Left forelimb (tissue), 1 donor: ENCODE measurements at regions not wholly inside any gene's neighbourhood (a gene's known extent, or its start where the extent isn't known, plus 50 kb on each side); places are given as distances from the start of the nearest gene placed in this dataset.
"Not testable (repeated sequence)": the region's sequence is repeated elsewhere in the genome, so short reads cannot be mapped to it uniquely, and the experiment has no call there.

Source experiments
- DNase-seq: peaks from one replicate; pipeline ENCODE4 v3.0.0-alpha.2; 2018; ENCODE audit warnings: low spot score

DNA sequence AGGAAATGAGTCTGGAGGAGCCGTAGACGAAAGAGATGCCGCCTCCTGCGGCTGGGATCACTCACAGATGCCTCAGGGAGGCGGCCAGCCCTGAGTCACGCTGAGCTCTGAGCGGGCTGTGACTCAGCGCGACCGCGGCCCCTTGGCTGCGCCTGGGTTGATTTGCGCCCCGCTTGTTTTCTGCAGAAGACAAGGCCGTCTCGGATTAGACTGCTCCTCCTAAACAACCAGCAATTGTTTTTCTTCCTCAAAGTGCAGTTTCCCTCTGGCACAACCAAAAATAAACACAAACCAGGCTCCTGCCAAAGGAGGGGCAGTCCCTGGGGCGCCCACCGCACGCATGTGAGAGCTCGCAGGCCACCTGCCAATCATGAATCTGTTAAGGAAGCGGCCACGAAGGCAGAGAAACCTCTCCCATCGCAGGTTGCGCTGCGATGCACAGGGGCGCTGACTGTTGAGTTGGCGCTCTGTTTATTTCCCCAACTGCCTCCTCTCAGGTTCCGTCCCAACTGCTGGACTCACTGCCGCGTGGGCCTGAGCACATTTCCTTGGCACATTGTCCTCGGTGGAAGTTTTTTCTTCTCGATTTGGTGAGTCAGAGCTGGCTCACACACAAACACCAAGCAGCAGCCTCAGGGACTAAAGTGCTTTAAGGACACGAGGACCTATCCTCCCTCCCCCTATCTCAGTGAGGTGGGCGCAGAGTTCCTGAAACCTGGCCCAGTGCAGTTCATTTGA is 85.2 kb upstream of the NDUFV2 start:
- DNase-seq, result no peak

DNA sequence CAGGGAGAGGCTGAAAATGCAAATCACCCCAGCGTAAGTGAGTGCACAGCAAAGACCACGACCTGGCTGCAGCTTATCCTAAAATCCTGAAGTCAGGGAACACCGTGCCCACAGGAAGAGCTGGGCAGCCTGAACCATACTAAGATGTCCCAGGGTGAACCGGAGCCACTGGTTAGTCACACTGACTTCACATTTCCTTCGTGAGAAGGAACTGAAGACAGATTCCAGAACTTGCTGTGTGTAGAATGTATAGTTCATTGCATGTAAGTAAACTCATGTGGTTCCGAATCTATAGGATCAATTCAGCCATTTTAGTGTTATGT is 84.6 kb upstream of the NDUFV2 start:
- no peak for DNase-seq

DNA sequence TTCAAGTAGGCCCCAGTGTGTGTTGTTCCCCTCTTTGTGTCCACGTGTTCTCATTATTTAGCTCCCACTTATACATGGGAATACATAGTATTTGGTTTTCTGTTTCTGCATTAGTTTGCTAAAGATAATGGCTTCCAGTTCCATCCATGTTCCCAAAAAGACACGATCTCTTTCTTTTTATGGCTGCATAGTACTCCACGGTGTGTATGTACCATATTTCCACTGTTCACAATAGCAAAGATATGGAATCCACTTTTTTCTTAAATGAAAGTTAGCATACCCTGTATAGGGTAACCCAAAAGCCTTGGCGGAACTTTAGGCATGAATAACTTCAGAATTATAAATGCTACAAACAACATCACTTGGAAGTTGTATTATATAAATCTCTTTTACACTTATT is 83.4 kb upstream of the NDUFV2 start:
- DNase-seq, result no peak

DNA sequence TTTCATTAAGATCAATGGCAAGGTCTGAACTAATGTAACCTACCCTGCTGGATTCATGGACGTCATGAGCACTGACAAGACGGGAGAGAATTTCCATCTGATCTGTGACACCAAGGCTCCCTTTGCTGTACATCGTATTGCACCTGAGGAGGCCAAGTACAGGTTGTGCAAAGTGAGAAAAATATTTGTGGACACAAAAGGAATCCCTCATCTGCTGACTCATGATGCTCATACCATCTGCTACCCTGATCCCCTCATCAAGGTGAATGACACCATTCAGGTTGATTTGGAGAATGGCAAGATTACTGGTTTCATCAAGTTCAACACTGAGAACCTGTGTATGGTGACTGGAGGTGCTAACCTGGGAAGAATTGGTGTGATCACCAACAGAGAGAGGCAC is 82.3 kb upstream of the NDUFV2 start:
- no peak for DNase-seq

DNA sequence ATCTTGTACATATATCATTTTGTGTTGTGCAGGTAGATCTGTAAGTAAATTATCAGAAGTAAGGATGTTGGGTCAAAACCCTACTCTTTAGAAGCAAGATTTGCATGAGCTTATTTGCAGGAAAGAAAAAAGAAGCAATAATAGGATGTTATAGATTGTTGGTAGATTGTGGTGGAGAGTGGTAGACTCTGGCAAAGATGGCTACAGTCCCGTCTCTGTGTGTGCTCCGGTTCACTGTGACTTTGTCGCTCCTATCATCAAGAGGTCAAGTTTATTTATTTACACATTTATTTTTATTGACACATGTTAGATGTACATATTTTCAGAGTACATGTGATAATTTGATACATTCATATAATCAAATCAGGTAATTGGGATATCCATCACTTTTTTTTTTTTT is 81.0 kb upstream of the NDUFV2 start:
- DNase-seq, result no peak

DNA sequence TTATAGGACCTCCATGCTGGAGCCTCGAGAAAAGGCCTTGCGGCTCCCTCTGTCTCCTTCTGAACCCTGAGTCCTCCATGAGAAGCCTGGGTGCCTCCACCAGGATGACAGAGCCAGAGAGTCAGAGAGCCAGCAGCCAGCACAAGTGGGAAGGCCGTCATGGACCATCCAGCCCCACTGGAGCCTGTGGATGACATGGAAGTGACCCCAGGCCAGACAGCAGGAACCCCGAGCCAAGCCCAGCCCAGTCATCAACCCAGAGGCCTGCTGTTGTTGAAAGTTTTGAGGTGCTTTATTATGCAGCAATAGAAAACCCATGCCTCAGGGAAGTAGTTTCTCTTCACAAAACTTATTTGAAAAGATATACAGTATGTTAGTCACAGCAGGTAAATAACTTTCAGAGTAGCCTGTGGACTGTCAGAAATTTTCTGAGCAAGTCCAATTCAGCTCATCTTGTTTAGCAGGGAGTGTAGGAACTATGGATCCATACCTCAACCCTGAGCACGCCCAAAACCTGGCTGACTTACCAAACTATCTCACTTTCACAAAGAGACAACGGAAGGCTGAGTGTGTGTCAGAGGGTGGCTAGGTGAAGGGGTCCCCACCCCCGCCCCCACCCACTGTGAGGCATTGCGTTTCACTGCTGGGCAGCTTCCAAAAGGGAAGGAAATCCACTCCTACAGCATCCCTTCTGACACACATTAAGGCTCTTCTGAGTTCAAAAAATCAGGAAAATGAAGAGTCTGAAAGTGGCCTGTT is 79.9 kb upstream of the NDUFV2 start:
- no peak for DNase-seq

DNA sequence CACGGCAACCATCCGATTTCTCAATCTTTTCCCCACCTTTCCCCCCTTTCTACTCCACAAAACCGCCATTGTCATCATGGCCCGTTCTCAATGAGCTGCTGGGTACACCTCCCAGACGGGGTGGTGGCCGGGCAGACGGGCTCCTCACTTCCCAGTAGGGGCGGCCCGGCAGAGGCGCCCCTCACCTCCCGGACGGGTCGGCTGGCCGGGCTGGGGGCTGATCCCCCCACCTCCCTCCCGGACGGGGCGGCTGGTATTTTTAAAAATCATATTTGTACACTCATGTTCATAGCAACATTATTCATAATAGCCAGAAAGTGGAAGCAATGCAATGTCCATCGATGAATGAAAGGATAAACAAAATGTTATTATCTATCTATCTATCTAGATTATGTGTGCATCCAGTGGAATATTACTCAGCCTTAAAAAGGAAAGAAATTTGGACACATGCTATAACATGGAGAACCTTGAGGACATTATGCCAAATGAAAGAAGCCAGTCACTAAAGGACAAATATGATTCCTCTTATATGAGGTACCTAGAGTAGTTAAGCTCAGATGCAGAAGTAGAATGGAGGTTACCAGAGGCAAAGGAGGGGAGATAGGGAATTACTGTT is 78.4 kb upstream of the NDUFV2 start:
- DNase-seq, result not testable (repeated sequence)

DNA sequence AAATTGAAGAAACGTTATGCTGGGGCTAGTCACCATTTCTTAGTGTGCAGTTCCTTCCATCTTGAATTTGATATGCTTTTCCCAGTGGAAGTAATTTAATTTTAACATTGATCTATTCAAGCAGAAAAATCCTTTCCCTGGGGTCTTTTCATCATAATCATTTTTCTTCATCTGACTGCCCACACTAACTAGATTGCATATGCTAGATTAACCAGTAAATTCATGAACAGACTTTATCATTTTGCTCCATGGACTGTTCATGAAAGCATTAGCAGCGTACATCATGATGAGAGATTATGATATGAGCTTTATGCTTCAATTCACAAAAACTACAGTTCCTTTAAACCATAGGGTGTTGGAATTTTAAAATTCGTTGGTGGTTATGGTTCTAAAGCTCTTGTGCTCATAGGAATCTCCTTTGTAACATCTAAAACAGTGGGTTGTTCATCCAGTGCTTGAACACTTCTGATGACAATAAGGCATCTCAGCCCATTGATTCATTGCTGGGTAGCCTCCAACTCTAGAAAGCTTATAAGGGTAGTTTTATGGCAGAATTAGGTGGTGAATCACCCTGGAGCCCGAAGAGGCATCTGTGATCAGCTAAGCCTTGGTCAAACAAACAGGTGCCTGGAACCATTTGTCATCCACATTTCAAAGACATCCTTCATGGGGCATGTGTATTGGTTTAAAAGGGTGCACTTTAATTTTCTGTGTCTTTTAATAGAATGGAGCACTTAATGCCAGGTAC is 77.2 kb upstream of the NDUFV2 start:
- no peak for DNase-seq

DNA sequence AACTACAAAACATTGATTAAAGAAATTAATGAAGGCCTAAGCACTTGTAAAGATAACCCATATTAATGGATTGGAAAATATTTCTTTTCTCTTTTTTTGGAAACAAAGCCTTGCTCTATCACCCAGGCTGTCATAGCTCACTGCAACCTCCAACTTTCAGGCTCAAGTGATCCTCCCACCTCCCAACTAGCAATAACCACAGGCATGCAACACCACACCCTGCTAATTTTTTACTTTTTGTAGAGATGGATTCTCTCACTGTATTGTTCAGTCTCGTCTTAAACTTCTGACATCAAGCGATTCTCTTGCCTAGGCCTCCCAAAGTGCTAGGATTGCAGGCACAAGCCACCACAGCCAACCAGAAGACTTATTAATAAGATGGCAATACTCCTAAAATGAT is 73.4 kb upstream of the NDUFV2 start:
- no peak for DNase-seq

DNA sequence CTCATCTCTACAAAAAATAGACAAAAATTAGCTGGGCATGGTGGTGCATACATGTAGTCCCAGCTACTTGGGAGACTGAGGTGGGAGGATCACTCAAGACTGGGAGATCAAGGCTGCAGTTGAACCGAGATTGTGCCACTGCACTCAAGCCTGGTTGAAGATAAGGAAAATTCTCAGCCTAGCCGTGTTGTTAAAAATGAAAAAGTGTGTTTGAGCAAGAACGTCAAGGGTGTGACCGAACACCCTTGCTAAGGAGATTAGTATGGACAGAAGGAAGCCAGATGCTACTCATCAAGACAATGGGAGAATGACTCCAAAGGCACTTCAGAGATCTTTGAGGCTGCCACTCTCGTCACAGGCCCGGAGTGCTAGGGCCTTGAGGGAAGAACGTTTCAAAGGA is 70.0 kb upstream of the NDUFV2 start:
- DNase-seq, result no peak

DNA sequence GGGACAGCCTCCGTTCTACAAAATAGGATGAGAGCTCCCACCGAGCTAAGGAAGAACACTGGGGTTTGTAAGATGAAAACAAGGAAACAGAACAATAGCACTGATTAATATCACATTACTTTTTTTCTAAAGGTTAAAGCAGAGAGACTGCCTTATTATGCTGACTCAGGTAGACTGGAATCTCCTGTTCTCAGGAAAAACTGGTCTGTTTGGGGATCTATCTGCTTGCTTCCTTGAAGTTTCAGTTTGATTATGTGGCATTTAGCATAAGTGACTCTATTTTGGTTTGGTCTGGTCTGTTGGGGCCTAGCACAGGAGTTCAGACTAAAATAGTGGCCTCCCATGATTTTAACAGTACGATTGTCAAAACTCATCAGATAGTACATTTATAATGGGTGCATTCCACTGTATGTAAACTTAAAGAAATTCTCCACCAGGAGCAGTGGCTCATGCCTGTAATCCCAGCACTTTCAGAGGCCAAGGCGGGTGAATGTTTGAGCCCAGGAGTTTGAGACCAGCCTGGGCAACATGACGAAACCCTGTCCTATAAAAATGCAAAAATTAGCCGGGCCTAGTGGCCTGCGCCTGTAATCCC is 64.1 kb upstream of the NDUFV2 start:
- no peak for DNase-seq

DNA sequence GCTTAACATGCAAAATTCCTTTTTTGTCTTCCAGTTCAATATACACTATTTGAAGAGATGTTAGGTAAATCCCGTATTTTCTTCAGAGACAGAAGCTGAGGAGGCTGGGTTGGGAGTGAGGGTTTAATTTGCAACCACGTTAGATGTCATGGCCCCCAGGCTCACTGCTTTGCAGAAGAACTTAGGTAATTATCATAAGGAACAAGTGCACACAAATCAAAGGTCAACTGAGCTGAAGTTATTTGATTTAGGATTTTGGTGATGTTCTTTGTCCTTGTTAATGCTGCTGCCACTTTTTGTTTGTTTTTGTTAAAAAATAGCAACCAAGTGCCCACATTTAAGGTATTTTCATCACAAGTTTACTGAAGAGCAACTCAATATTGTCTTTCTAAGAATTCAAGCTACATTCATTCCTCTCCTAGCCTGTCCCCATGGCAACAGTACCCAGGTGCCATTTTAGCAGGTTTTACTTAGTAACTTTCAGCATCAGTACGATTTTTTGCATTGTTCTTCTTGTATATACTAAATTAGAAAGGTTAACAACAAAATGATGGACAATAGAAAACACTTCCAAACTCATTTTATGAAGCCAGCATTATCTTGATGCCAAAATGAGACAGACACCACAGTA is 62.9 kb upstream of the NDUFV2 start:
- no peak for DNase-seq

DNA sequence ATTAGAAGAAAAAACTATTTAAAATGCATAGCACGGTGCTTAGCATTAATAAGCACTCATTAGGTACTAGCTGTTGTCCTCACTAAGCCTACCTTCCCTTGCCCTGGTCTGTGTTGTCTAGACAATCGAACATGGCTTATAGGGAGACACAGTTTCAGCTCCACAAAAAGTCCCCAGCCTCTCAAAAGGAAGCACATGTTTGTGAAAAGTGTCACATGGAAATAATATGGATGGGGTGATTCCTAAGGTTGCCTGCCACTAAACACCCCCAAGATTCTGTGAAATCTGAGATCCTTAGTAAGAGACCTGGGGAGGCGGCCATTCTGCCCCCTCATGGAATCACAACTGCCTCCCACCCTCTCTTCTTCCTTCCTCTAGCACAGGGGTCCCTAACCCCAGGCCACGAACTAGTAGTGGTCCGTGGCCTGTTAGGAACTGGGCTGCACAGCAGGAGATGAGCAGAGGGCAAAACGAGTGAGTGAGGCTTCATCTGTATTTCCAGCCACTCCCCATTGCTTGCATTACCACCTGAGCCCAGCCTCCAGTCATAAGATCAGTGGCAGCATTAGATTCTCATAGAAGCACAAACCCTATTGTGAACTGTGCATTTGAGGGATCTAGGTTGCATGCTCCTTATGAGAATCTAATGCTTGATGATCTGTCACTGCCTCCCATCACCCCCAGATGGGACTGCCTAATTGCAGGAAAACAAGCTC is 59.6 kb upstream of the NDUFV2 start:
- DNase-seq, result no peak

DNA sequence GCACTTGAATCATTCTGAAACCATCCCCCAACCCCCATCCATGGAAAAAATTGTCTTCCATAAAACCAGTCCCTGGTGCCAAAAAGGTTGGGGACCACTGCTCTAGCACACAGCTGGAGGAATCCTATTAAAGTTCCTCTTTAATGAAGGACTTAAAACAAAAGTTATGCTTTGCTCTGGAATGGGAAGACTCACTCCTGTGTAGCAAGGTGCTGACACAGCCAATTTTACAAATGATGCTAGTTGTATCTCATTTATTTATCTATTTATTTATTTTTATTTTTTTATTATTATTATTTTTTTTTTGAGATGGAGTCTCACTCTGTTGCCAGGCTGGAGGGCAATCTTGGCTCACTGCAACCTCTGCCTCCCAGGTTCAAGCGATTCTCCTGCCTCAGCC is 58.9 kb upstream of the NDUFV2 start:
- no peak for DNase-seq

DNA sequence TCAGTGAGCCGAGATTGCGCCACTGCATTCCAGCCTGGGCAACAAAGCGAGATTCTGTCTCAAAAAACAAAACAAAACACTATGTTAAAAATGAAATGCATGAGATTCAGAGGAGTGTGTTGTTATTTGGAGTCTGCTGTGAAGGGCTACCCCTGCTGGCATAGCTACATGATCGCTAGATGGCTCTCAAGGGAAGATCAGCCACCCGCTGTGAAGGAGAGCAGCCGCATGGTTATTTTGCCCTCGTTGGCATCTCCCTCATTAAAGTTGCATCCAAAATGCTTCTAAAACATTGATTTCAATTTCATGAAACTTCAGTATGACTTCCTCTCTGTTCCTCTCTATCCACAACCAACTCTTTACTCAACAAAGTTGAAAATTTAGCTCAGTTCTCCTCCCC is 54.8 kb upstream of the NDUFV2 start:
- DNase-seq, result no peak

DNA sequence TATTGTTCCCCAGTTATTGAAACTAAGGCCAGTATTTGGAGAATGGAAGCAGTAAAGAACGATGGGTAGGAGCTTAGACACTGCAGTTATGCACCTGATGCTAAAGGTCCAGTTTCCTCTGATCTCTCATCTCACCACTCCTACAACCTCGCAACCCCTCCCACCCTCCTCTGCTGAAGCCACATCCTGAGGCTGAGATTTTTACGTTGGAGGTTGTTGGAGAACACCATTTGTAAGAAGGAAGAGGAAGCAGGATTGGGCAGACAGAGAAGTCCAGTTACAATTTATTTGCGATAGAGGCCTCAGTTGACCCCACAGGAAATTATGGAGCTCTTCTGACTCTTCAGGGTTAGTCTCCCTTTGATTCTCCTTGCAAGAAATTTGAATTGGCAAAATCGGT is 54.3 kb upstream of the NDUFV2 start:
- no peak for DNase-seq

DNA sequence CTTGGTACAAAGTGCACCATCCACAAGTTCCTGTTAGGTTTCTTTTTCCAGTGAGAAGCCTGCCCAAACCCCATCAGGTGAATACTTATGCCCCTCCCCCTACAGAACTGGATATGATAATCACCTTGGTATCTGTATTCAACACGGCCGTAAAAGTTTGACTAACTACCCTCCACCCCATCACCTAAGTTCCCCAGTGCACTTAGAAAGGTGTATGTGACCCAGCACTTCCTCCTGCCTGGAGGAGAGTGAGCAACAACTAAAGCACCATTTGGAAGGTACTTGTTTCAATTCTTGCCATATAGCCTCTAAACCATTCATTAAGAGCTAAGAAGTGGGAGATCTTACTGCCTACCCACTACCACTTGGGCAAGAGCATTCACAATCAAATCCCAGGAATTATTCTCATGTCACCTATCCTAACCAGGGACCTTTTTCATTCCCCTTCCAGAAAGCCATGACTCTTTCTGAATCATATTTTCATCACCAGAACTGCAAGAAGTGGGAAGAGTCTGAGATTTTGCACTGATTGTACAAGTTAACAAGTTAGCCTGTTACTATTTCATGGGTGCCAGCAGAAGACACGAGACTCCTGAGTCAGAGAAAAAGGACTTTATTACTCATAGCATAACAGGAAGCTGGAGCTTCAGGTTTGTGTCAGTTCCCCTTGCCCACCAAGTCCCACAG is 53.5 kb upstream of the NDUFV2 start:
- DNase-seq, result no peak

DNA sequence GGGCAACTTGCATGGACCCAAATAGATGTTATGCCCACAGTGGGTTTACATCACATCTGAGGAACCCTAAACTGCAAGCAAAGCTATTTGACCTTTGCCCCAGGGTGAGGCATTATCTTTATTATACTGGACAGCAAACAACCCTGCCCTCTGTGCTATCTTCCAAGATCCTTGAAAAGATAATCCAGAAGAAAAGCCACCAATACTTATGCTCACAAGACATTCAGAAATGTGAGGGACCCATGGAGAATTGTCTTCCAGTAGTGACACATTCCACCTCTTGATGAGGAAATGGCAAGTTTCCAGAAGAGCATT is 53.0 kb upstream of the NDUFV2 start:
- no peak for DNase-seq

DNA sequence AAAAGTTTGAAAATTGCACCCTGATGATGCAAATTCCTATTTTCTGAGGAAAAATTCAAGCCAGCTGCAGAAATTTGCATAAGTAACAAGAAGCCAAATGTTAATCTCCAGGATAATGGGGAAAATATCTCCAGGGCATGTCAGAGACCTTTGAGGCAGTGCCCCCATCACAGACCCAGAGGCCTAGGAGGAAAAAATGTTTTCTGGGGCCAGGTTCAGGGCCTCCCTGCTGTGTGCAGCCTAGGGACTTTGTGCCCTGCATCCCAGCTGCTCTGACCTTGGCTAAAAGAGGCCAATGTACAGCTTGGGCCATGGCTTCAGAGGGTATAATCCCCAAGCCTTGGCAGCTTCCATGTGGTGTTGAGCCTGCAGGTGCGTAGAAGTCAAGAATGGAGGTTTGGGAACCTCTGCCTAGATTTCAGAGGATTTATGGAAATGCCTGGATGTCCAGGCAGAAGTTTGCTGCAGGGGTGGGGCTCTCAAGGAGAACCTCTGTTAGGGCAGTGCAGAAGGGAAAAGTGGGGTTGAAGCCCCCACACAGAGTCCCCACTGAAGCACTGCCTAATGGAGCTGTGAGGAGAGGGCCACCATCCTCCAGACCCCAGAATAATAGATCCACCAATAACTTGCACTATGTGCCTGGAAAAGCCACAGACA is 51.7 kb upstream of the NDUFV2 start:
- DNase-seq, result not testable (repeated sequence)
